Mesenteric fat pad (tissue), 1 donor: ENCODE measurements at regions not wholly inside any gene's neighbourhood (a gene's known extent, or its start where the extent isn't known, plus 50 kb on each side); places are given as distances from the start of the nearest gene placed in this dataset.
A peak's percentile ranks its signal among the peaks of the same experiment; 100 is the strongest.
"Not testable (repeated sequence)": the region's sequence is repeated elsewhere in the genome, so short reads cannot be mapped to it uniquely, and the experiment has no call there.

ENCODE experiments used
- DNase-seq: peaks from one replicate; pipeline ENCODE4 v3.0.0-alpha.2; 2020; ENCODE audit warnings: low spot score
- donor health status: DM: yes; HTN: yes; CAD: no.

- no peak for DNase-seq
Observed at GRCh38 chr10:81570349-81570748, 304.6 kb upstream of the NRG3 start.

GRCh38 chr10:81570878-81571794 lies 303.9 kb upstream of the NRG3 start:
- no peak for DNase-seq

GRCh38 chr10:81575036-81575435 lies 300.0 kb upstream of the NRG3 start:
- no peak for DNase-seq

- DNase-seq, result no peak
Observed at GRCh38 chr10:81576336-81576735, 298.7 kb upstream of the NRG3 start.

- no peak for DNase-seq
Observed at GRCh38 chr10:81594991-81595390, 280.0 kb upstream of the NRG3 start.

GRCh38 chr10:81600185-81600584 lies 274.8 kb upstream of the NRG3 start:
- no peak for DNase-seq

GRCh38 chr10:81603106-81603620 lies 271.8 kb upstream of the NRG3 start:
- no peak for DNase-seq

- DNase-seq, result peak; percentile 74
Observed at GRCh38 chr10:81644485-81644884, 230.5 kb upstream of the NRG3 start.

GRCh38 chr10:81655986-81656385 lies 219.0 kb upstream of the NRG3 start:
- DNase-seq, result no peak

- DNase-seq, result no peak
Observed at GRCh38 chr10:81662837-81663236, 212.2 kb upstream of the NRG3 start.

- DNase-seq, result not testable (repeated sequence)
Observed at GRCh38 chr10:81664800-81665199, 210.2 kb upstream of the NRG3 start.

- no peak for DNase-seq
Observed at GRCh38 chr10:81674941-81675340, 200.1 kb upstream of the NRG3 start.

- no peak for DNase-seq
Observed at GRCh38 chr10:81679291-81679690, 195.7 kb upstream of the NRG3 start.

- DNase-seq, result no peak
Observed at GRCh38 chr10:81680359-81680758, 194.6 kb upstream of the NRG3 start.

GRCh38 chr10:81688459-81688858 lies 186.5 kb upstream of the NRG3 start:
- DNase-seq, result no peak

GRCh38 chr10:81696609-81697388 lies 178.2 kb upstream of the NRG3 start:
- DNase-seq, result no peak

GRCh38 chr10:81704596-81704995 lies 170.4 kb upstream of the NRG3 start:
- DNase-seq, result no peak

- DNase-seq, result no peak
Observed at GRCh38 chr10:81708416-81708815, 166.6 kb upstream of the NRG3 start.

GRCh38 chr10:81708929-81709328 lies 166.1 kb upstream of the NRG3 start:
- no peak for DNase-seq

- DNase-seq, result no peak
Observed at GRCh38 chr10:81722399-81722798, 152.6 kb upstream of the NRG3 start.

GRCh38 chr10:81724431-81724830 lies 150.6 kb upstream of the NRG3 start:
- no peak for DNase-seq

- no peak for DNase-seq
Observed at GRCh38 chr10:81725851-81726250, 149.1 kb upstream of the NRG3 start.
